DOHH2 (cell line): ENCODE measurements at regions not wholly inside any gene's neighbourhood (a gene's known extent, or its start where the extent isn't known, plus 50 kb on each side); places are given as distances from the start of the nearest gene placed in this dataset.

ENCODE experiments used
- EZH2phosphoT487 ChIP-seq: fragments of 200-600 bp; sonication (generic); IDR thresholded peaks from 2 replicates; pipeline ENCODE4 v1.6.1; 2017; ENCODE audit warnings: borderline replicate concordance, mild to moderate bottlenecking, antibody characterized with exemption, low read length, moderate library complexity, mixed read lengths
- TF ChIP-seq, protein P1 (sequence below): fragments of 200-600 bp; sonication (generic); IDR thresholded peaks from one replicate; pipeline ENCODE4 v1.5.1; 2014; ENCODE audit warnings: antibody characterized with exemption, mild to moderate bottlenecking, low read depth, low read length; ENCODE audit not compliant: poor library complexity, severe bottlenecking

DNA sequence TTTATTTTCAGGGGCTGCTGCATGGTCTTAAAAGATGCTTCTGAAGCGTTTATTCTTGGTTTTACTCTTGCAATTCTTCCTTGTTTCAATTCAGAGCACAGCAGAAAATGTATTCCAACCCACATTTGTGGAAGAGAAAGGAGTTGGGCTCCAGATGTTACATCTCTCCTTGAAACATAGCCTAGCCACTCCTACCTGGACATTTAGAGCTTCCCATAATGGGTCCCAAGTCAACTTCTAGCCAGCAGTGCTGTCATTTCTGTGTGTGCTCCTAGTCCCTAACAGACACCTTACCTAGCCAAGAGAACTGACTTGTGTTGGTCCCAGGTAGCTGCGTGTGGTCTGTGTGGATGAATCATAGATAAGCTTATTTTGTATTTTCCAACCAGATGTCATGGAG is 61.2 kb upstream of the ANKRD55 start:
- TF ChIP-seq, protein P1, sequence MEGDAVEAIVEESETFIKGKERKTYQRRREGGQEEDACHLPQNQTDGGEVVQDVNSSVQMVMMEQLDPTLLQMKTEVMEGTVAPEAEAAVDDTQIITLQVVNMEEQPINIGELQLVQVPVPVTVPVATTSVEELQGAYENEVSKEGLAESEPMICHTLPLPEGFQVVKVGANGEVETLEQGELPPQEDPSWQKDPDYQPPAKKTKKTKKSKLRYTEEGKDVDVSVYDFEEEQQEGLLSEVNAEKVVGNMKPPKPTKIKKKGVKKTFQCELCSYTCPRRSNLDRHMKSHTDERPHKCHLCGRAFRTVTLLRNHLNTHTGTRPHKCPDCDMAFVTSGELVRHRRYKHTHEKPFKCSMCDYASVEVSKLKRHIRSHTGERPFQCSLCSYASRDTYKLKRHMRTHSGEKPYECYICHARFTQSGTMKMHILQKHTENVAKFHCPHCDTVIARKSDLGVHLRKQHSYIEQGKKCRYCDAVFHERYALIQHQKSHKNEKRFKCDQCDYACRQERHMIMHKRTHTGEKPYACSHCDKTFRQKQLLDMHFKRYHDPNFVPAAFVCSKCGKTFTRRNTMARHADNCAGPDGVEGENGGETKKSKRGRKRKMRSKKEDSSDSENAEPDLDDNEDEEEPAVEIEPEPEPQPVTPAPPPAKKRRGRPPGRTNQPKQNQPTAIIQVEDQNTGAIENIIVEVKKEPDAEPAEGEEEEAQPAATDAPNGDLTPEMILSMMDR = no peak
- TF ChIP-seq EZH2phosphoT487 = no peak
